HepG2 (cell line): ENCODE measurements at regions not wholly inside any gene's neighbourhood (a gene's known extent, or its start where the extent isn't known, plus 50 kb on each side); places are given as distances from the start of the nearest gene placed in this dataset.
"Not testable (repeated sequence)": the region's sequence is repeated elsewhere in the genome, so short reads cannot be mapped to it uniquely, and the experiment has no call there.

Source experiments
- ATAC-seq: fragments of 200-7000 bp; cut with Tn5 transposase; 3 replicates; pipeline ENCODE4 v1.9.1; 2020; ENCODE audit warnings: mild to moderate bottlenecking, moderate library complexity
- BruUV-seq: library from RNA; stranded (reverse); fragments of 400-500 nt; replicated peaks from 2 replicates; lab custom pipeline; 2021; lab: Mats Ljungman, UMichigan
- CTCF ChIA-PET: fragments of 300-600 bp; formaldehyde crosslinking; extraction: SDS; loops from one replicate; lab custom pipeline; 2021; ENCODE audit warnings: low total read pairs, inconsistent platforms, low intra/inter-chr PET ratio; lab: Yijun Ruan, JAX
- POLR2A ChIA-PET: fragments of 350-600 bp; sonication (Branson Sonifier 250); formaldehyde crosslinking; loops from one replicate; lab custom pipeline; 2020; ENCODE audit warnings: antibody characterized with exemption, inconsistent platforms; lab: Yijun Ruan, JAX
- DNase-seq: peaks from one replicate; pipeline ENCODE4 v3.0.0-alpha.2; 2015; ENCODE audit warnings: low spot score
- FAIRE-seq: peaks from 3 replicates; lab custom pipeline; 2011; peaks lifted over from hg19 to GRCh38; lab: Jason Lieb, UNC
- H2AFZ ChIP-seq: one replicate; pipeline ENCODE4 v1.6.1; 2011; ENCODE audit warnings: low read length, inconsistent platforms
- H3K27ac ChIP-seq: fragments of 300-600 bp; 3 replicates; pipeline ENCODE4 v1.8.0; 2011; ENCODE audit warnings: mixed run types, mild to moderate bottlenecking, mixed read lengths, low read length, inconsistent platforms; ENCODE audit not compliant: insufficient read depth; ENCODE audit errors: extremely low read length
- H3K27me3 ChIP-seq, 2 experiments: fragments of 200-600 bp in 1 of 2; 2 replicates in 1 of 2; 3 replicates in 1 of 2; pipeline versions ENCODE4 v1.6.0 to v1.8.0; 2011; ENCODE audit warnings: low read length in 2 of 2, mild to moderate bottlenecking in 2 of 2, moderate library complexity in 2 of 2, inconsistent platforms in 1 of 2; ENCODE audit not compliant: insufficient read depth in 2 of 2, control insufficient read depth in 1 of 2
- H3K36me3 ChIP-seq, 2 experiments: fragments of 200-600 bp in 1 of 2; replicated peaks in 1 of 2; 2 replicates in 1 of 2; 3 replicates in 1 of 2; pipeline versions ENCODE4 v1.5.1 to v1.8.0; 2011; ENCODE audit warnings: low read length in 2 of 2, inconsistent platforms in 1 of 2; ENCODE audit not compliant: insufficient read depth in 2 of 2, control insufficient read depth in 1 of 2
- H3K4me1 ChIP-seq: 2 replicates; pipeline ENCODE4 v1.5.1; 2012; ENCODE audit warnings: low read length, inconsistent platforms; ENCODE audit not compliant: insufficient read depth
- H3K4me2 ChIP-seq: 2 replicates; pipeline ENCODE4 v1.6.0; 2011; ENCODE audit warnings: low read depth, low read length, inconsistent platforms
- H3K4me3 ChIP-seq, 3 experiments: fragments of 200-600 bp in 1 of 3; sonication (generic), shearing (Covaris generic) in 1 of 3; replicated peaks in 1 of 3; 2 replicates each; pipeline ENCODE4 v1.5.1; 2011 to 2016; ENCODE audit warnings: low read length in 3 of 3, inconsistent platforms in 2 of 3, low read depth in 2 of 3, mild to moderate bottlenecking in 2 of 3, control low read depth in 1 of 3, mixed read lengths in 1 of 3; ENCODE audit not compliant: insufficient read depth in 1 of 3
- H3K79me2 ChIP-seq: one replicate; pipeline ENCODE4 v1.6.1; 2011; ENCODE audit warnings: low read length, inconsistent platforms; ENCODE audit not compliant: insufficient read depth
- H3K9ac ChIP-seq: 2 replicates; pipeline ENCODE4 v1.6.0; 2011; ENCODE audit warnings: mild to moderate bottlenecking, low read depth, low read length, inconsistent platforms; ENCODE audit not compliant: insufficient read depth
- H3K9me3 ChIP-seq: 2 replicates; pipeline ENCODE4 v1.5.1; 2012; ENCODE audit warnings: mild to moderate bottlenecking, low read length
- H4K20me1 ChIP-seq: 2 replicates; pipeline ENCODE4 v1.6.0; 2011; ENCODE audit warnings: inconsistent platforms, mild to moderate bottlenecking, low read length, moderate library complexity; ENCODE audit not compliant: insufficient read depth
- KAT2B ChIP-seq: fragments of 150-350 bp; IDR thresholded peaks from 2 replicates; pipeline ENCODE4 v1.6.1; 2014; ENCODE audit warnings: low read depth, low read length, borderline replicate concordance
- KMT2B ChIP-seq: IDR thresholded peaks from 2 replicates; pipeline ENCODE4 v1.6.1; 2016; ENCODE audit warnings: missing genetic modification reagents, missing compliant biosample characterization
- ZBTB20 ChIP-seq: sonication (generic); formaldehyde crosslinking; IDR thresholded peaks from 2 replicates; pipeline ENCODE4 v1.8.1; 2023; ENCODE audit warnings: missing genetic modification reagents, low read depth, mild to moderate bottlenecking, borderline replicate concordance
- WGBS: methylation state at CpG from one replicate; pipeline ENCODE4 v1.1.6; 2017; ENCODE audit warnings: low lambda C conversion rate; 5-methylcytosine and 5-hydroxymethylcytosine counted together
- in situ Hi-C: cut with HindIII; loops from 2 replicates; pipeline ENCODE4 v1.10.0; 2017; ENCODE audit warnings: low pct_unique_long_range_greater_than_20kb; ENCODE audit not compliant: extremely low pct_ligation_motif_present
- intact Hi-C: fragments of 100-400 bp; cut with micrococcal nuclease; formaldehyde crosslinking; loops from one replicate; pipeline ENCODE4 v1.10.0; 2022; ENCODE audit not compliant: unreplicated experiment

- 78% methylated on average over 3 of the region's 3 CpGs for WGBS
- CTCF ChIA-PET, result no interaction called here
- Histone ChIP-seq H3K4me2 (no peak overlapping the region), H3K79me2 (no peaks in the 10 kb centered on the region), H3K36me3 (no peaks in the 10 kb centered on the region), H4K20me1 (no peaks in the 10 kb centered on the region), H3K9ac (no peak overlapping the region), H3K27ac (no peak overlapping the region), H3K27me3 (no peaks in the 10 kb centered on the region), H3K9me3 (no peaks in the 10 kb centered on the region; the same call in 1 of the 2 replicates), H2AFZ (no peak overlapping the region), H3K4me3 (no peak overlapping the region), H3K4me1 (no peaks in the 10 kb centered on the region)
- no TSS peak for BruUV-seq
- FAIRE-seq, result no peak
- ATAC-seq, result peak; percentile 35; the same call in 1 of the 3 replicates
- POLR2A ChIA-PET, result no interaction called here
- no peak for DNase-seq
- intact Hi-C loops (no loop called here), in situ Hi-C loops (no loop called here)
- TF ChIP-seq KAT2B (peak; percentile 28; the same call in 1 of the 2 replicates), KMT2B (CRISPR knock-in tag) (no peak), ZBTB20 (CRISPR knock-in tag) (no peak)
Observed at GRCh38 chr6:81875782-81876293, 123.4 kb upstream of the TENT5A start.

GRCh38 chr6:81869749-81870508 lies 117.4 kb upstream of the TENT5A start:
- Histone ChIP-seq H3K4me1 (peaks cover 32% of the 10 kb centered on the region), H3K4me2 (peak overlapping the region; percentile 41)
- H2AFZ ChIP-seq, CTCF ChIA-PET, POLR2A ChIA-PET, H3K9me3 ChIP-seq, DNase-seq, H4K20me1 ChIP-seq, BruUV-seq, H3K27ac ChIP-seq, H3K36me3 ChIP-seq, H3K4me3 ChIP-seq, in situ Hi-C loops, H3K27me3 ChIP-seq, H3K9ac ChIP-seq, FAIRE-seq, intact Hi-C loops, H3K79me2 ChIP-seq: not testable (repeated sequence)
- peak; percentile 56 for ATAC-seq
- WGBS, result 29% methylated on average over 9 of the region's 11 CpGs
